ENCODE measurements at regions not wholly inside any gene's neighbourhood (a gene's known extent, or its start where the extent isn't known, plus 50 kb on each side); places are given as distances from the start of the nearest gene placed in this dataset.

- TF ChIP-seq POLR2A (IDR thresholded peaks at IDR 0.05): no peak
- TF ChIP-seq, protein P1, sequence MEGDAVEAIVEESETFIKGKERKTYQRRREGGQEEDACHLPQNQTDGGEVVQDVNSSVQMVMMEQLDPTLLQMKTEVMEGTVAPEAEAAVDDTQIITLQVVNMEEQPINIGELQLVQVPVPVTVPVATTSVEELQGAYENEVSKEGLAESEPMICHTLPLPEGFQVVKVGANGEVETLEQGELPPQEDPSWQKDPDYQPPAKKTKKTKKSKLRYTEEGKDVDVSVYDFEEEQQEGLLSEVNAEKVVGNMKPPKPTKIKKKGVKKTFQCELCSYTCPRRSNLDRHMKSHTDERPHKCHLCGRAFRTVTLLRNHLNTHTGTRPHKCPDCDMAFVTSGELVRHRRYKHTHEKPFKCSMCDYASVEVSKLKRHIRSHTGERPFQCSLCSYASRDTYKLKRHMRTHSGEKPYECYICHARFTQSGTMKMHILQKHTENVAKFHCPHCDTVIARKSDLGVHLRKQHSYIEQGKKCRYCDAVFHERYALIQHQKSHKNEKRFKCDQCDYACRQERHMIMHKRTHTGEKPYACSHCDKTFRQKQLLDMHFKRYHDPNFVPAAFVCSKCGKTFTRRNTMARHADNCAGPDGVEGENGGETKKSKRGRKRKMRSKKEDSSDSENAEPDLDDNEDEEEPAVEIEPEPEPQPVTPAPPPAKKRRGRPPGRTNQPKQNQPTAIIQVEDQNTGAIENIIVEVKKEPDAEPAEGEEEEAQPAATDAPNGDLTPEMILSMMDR (IDR thresholded peaks at IDR 0.05): no peak
- intact Hi-C loops (cut with DNase I): no loop called here
- no peak overlapping the region for H3K4me3 ChIP-seq
- ATAC-seq (no peak), DNase-seq (no peak)
- H3K36me3 ChIP-seq (replicated peaks in 1 of 2; ENCODE audit: insufficient read depth in 1 of 2, low read depth in 2 of 2): no peaks in the 10 kb centered on the region
- no peaks in the 10 kb centered on the region for H3K9me3 ChIP-seq
- H3K4me1 ChIP-seq: peaks cover 3% of the 10 kb centered on the region
- H3K27ac ChIP-seq: no peak overlapping the region
- H3K27me3 ChIP-seq: no peaks in the 10 kb centered on the region
- WGBS, 2 donors: 25 to 37% methylated on average over 3 of the region's 3 CpGs
These were observed 340.3 kb upstream of the GRID2 start for GRCh38 chr4:91963486-91963885.

- intact Hi-C loops (cut with DNase I): no loop called here
These were observed 338.6 kb upstream of the GRID2 start for GRCh38 chr4:91965166-91965565.

GRCh38 chr4:91973479-91974153 lies 330.1 kb upstream of the GRID2 start:
- no peaks in the 10 kb centered on the region for H3K36me3 ChIP-seq (replicated peaks in 1 of 2; ENCODE audit: insufficient read depth in 1 of 2, low read depth in 2 of 2)
- no peaks in the 10 kb centered on the region for H3K4me1 ChIP-seq
- DNase-seq (no peak), ATAC-seq (no peak)
- H3K9me3 ChIP-seq: no peaks in the 10 kb centered on the region
- TF ChIP-seq, protein P1 (IDR thresholded peaks at IDR 0.05): no peak
- TF ChIP-seq POLR2A (IDR thresholded peaks at IDR 0.05): no peak
- WGBS, 2 donors: 84 to 86% methylated on average over 1 of the region's 1 CpG
- intact Hi-C loops (cut with DNase I): no loop called here
- no peaks in the 10 kb centered on the region for H3K27me3 ChIP-seq
- no peak overlapping the region for H3K27ac ChIP-seq
- no peak overlapping the region for H3K4me3 ChIP-seq

More at GRCh38 chr4:91965166-91965565, 338.6 kb upstream of the GRID2 start:
- DNase-seq (no peak), ATAC-seq (no peak)
- Histone ChIP-seq H3K36me3 (replicated peaks in 1 of 2; ENCODE audit: insufficient read depth in 1 of 2, low read depth in 2 of 2) (no peaks in the 10 kb centered on the region), H3K9me3 (no peaks in the 10 kb centered on the region), H3K4me1 (peaks cover 3% of the 10 kb centered on the region), H3K27ac (no peak overlapping the region), H3K4me3 (no peak overlapping the region), H3K27me3 (no peaks in the 10 kb centered on the region)
- no peak for TF ChIP-seq POLR2A (IDR thresholded peaks at IDR 0.05)
- TF ChIP-seq, protein P1 (IDR thresholded peaks at IDR 0.05): no peak

DNA sequence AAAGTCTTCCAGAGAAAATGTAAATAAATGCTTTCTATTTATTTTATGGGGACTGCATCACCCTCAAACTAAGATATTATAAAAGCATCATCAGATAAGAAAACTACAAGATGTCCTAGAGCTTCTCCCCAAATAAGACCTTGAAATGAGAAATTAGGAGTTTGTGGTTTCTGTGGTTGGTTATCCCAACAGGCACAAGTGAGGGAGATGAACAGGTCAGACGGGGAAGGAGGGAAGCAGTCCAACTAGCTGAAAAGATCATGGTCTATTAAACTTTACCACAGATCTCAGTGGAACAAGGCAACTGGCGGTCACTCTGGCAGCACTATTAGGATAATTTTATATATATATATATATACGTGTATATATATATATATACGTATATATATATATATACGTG lies 319.3 kb upstream of the GRID2 start:
- ATAC-seq (no peak), DNase-seq (no peak)
- 71 to 74% methylated on average over 5 of the region's 5 CpGs for WGBS, 2 donors
- Histone ChIP-seq H3K9me3 (no peaks in the 10 kb centered on the region), H3K27me3 (no peaks in the 10 kb centered on the region), H3K36me3 (replicated peaks in 1 of 2; ENCODE audit: insufficient read depth in 1 of 2, low read depth in 2 of 2) (no peaks in the 10 kb centered on the region), H3K4me1 (no peaks in the 10 kb centered on the region), H3K27ac (no peak overlapping the region), H3K4me3 (no peak overlapping the region)
- intact Hi-C loops (cut with DNase I): no loop called here
- no peak for TF ChIP-seq POLR2A (IDR thresholded peaks at IDR 0.05)
- TF ChIP-seq, protein P1 (IDR thresholded peaks at IDR 0.05): no peak

DNA sequence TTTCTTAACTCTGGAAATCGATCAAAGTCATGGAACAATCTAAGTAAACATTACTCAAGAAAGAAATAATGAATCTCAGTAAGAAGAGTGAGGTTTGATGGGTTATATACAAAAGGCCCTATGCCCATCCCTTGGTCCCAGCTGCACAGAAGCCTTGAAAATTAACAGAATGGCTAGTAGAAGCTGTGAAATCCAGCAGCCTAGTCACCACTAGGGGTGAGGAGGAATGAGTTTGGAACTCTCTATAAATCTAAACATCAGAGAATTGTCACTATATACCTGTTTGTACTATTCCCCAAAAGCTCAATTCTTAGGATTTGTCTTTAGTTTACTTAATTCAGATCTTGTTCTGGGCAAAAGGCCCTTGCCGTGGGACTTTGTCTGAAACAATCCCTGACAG lies 313.9 kb upstream of the GRID2 start:
- no peak overlapping the region for H3K4me3 ChIP-seq
- no peak for ATAC-seq
- intact Hi-C loops (cut with DNase I): no loop called here
- no peak for DNase-seq
- H3K36me3 ChIP-seq (replicated peaks in 1 of 2; ENCODE audit: insufficient read depth in 1 of 2, low read depth in 2 of 2): no peaks in the 10 kb centered on the region
- no peaks in the 10 kb centered on the region for H3K4me1 ChIP-seq
- H3K9me3 ChIP-seq: no peaks in the 10 kb centered on the region
- no peak overlapping the region for H3K27ac ChIP-seq
- TF ChIP-seq, protein P1 (IDR thresholded peaks at IDR 0.05): peak in 1 of 7 experiments; percentile 14
- TF ChIP-seq POLR2A (IDR thresholded peaks at IDR 0.05): no peak
- WGBS, 2 donors: 9 to 14% methylated on average over 2 of the region's 2 CpGs
- no peaks in the 10 kb centered on the region for H3K27me3 ChIP-seq

Measured in body of pancreas (tissue), 4 donors.